ENCODE measurements at regions not wholly inside any gene's neighbourhood (a gene's known extent, or its start where the extent isn't known, plus 50 kb on each side); places are given as distances from the start of the nearest gene placed in this dataset.
A peak's percentile ranks its signal among the peaks of the same experiment; 100 is the strongest.

DNA sequence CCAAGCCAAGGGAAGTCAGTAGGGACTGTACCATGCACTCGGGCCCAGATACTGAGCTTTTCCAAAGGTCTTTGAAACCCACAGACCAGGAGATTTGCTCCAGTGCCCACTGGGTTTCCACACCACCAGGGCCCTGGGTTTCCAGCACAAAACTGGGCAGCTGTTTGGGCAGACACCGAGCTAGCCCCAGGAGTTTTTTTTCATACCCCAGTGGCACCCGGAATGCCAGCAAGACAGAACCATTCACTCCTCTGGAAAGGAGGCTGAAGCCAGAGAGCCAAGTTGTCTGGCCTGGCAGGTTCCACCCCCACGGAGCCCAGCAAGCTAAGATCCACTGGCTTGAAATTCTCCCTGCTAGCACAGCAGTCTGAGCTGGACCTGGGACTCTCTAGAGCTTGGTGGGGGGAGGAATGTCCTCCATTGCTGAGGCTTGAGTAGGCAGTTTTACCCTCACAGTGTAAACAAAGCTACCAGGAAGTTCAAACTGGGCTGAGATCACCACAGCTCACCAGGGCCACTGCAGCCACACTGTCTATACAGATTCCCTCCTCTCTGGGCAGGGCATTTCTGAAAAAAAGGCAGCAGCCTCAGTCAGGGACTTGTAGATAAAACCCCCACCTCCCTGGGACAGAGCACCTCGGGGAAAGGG, 793.7 kb downstream of the RPS29 start:
- DNase-seq = no peak
- Histone ChIP-seq H3K27me3 (ENCODE audit: control insufficient read depth in 1 of 2, insufficient read depth in 2 of 2, low read length in 1 of 2) (no peaks in the 10 kb centered on the region), H3K36me3 (ENCODE audit: control insufficient read depth in 1 of 2, insufficient read depth in 2 of 2, low read length in 1 of 2) (no peaks in the 10 kb centered on the region), H3K9me3 (ENCODE audit: control insufficient read depth, low read length) (no peaks in the 10 kb centered on the region), H3K4me3 (ENCODE audit: low read length in 2 of 2) (no peak overlapping the region), H3K4me1 (ENCODE audit: control insufficient read depth in 1 of 2, insufficient read depth in 2 of 2, low read length in 2 of 2) (no peaks in the 10 kb centered on the region), H3K27ac (ENCODE audit: low read depth in 1 of 2, low read length in 2 of 2) (no peak overlapping the region)
- ATAC-seq (ENCODE audit: low FRiP score) = peak; percentile 29
- intact Hi-C loops (cut with DNase I) = no loop called here
- WGBS, 2 donors = 72 to 84% methylated on average over 5 of the region's 5 CpGs

DNA sequence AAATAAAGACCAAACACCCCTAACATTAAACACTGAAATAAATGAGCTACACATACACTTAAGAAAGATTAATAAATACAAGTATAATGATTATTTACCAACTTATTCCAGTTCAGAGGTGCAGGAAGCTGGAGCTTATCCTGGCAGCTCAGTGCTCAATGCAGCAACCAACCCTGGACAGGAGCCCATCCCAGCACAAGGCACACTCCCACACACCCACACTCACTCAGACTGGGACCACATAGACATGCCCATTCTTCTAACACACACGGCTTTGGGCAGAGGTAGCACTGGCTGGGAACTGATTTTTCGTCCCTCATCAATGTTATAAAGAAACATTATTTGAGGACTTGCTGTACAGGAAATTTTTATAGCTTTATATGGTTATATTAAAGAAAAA, 797.4 kb downstream of the RPS29 start:
- intact Hi-C loops (cut with DNase I) = no loop called here
- WGBS, 2 donors = 33 to 36% methylated on average over 2 of the region's 2 CpGs
- no peak for ATAC-seq (ENCODE audit: low FRiP score)
- H3K4me3 ChIP-seq (ENCODE audit: low read length in 2 of 2) = no peak overlapping the region
- H3K27ac ChIP-seq (ENCODE audit: low read depth in 1 of 2, low read length in 2 of 2) = no peak overlapping the region
- no peaks in the 10 kb centered on the region for H3K9me3 ChIP-seq (ENCODE audit: control insufficient read depth, low read length)
- H3K36me3 ChIP-seq (ENCODE audit: control insufficient read depth in 1 of 2, insufficient read depth in 2 of 2, low read length in 1 of 2) = no peaks in the 10 kb centered on the region
- no peak for DNase-seq
- H3K27me3 ChIP-seq (ENCODE audit: control insufficient read depth in 1 of 2, insufficient read depth in 2 of 2, low read length in 1 of 2) = no peaks in the 10 kb centered on the region
- H3K4me1 ChIP-seq (ENCODE audit: control insufficient read depth in 1 of 2, insufficient read depth in 2 of 2, low read length in 2 of 2) = no peaks in the 10 kb centered on the region

DNA sequence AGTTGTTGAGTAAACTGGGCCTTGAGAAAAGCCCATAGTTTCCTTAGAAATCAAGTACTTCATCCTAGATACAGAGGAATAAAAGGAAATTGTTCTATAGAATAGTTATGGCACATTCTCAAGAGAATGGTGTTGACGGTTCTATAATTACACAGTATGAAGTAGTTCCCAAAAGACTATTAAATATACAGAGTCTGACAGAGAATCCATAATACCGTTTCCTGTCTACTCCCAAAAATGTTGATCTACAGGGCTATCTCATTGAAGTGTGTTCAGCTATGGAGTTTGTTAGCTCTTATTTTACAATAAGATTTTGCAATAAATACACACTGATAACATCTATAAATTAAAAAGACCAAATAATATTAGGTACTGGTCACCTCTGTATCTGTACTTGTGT, 799.7 kb downstream of the RPS29 start:
- Histone ChIP-seq H3K4me1 (ENCODE audit: control insufficient read depth in 1 of 2, insufficient read depth in 2 of 2, low read length in 2 of 2) (no peaks in the 10 kb centered on the region), H3K27me3 (ENCODE audit: control insufficient read depth in 1 of 2, insufficient read depth in 2 of 2, low read length in 1 of 2) (no peaks in the 10 kb centered on the region), H3K36me3 (ENCODE audit: control insufficient read depth in 1 of 2, insufficient read depth in 2 of 2, low read length in 1 of 2) (no peaks in the 10 kb centered on the region), H3K27ac (ENCODE audit: low read depth in 1 of 2, low read length in 2 of 2) (no peak overlapping the region), H3K4me3 (ENCODE audit: low read length in 2 of 2) (no peak overlapping the region), H3K9me3 (ENCODE audit: control insufficient read depth, low read length) (no peaks in the 10 kb centered on the region)
- no peak for DNase-seq
- intact Hi-C loops (cut with DNase I) = no loop called here
- 74 to 77% methylated on average over 2 of the region's 2 CpGs for WGBS, 2 donors
- ATAC-seq (ENCODE audit: low FRiP score) = no peak

DNA sequence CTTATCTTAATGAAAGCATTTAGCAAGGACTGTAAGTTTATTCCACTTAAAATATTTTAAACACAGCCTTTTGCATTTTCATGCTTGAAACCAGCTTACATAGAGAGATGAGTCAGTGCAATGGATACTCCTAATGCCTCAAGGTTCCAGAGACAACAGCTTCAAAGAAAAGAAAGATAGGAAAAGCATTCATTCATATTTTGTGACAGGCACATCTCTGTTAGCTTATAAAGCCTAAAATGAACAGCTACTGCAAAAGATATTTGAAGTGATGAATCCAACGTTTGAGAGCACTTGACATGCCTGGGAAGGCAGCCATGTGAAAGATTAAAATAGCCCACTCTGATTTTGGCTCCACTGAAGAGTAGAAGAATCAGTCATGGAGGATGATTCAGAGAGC, 814.5 kb downstream of the RPS29 start:
- intact Hi-C loops (cut with DNase I) = no loop called here
- H3K4me3 ChIP-seq (ENCODE audit: low read length in 2 of 2) = no peak overlapping the region
- 3 to 7% methylated on average over 1 of the region's 1 CpG for WGBS, 2 donors
- H3K27me3 ChIP-seq (ENCODE audit: control insufficient read depth in 1 of 2, insufficient read depth in 2 of 2, low read length in 1 of 2) = no peaks in the 10 kb centered on the region
- ATAC-seq (ENCODE audit: low FRiP score) = no peak
- no peaks in the 10 kb centered on the region for H3K36me3 ChIP-seq (ENCODE audit: control insufficient read depth in 1 of 2, insufficient read depth in 2 of 2, low read length in 1 of 2)
- H3K9me3 ChIP-seq (ENCODE audit: control insufficient read depth, low read length) = peaks cover 3% of the 10 kb centered on the region
- no peaks in the 10 kb centered on the region for H3K4me1 ChIP-seq (ENCODE audit: control insufficient read depth in 1 of 2, insufficient read depth in 2 of 2, low read length in 2 of 2)
- no peak overlapping the region for H3K27ac ChIP-seq (ENCODE audit: low read depth in 1 of 2, low read length in 2 of 2)
- DNase-seq = no peak

DNA sequence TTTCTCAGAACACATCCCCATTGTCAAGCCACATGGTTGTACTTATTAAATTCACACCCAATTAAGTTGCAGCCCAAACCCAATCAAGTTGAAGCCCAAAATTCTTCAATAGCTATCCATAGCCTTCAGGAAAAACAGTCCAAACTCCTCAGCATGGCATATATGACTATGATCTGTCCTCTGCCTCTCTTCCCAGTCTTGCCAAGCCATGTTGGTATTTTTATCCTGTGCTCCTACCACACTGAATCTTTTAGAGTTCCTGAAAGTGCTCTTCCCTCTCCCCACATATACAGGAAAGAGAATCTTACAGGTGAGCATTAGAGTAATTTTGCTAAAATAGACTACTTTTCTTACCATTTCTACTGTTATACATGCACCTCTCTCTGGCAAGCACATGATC, 834.9 kb downstream of the RPS29 start:
- H3K9me3 ChIP-seq (ENCODE audit: control insufficient read depth, low read length) = no peaks in the 10 kb centered on the region
- DNase-seq (no peak), ATAC-seq (ENCODE audit: low FRiP score) (no peak)
- no peak overlapping the region for H3K4me3 ChIP-seq (ENCODE audit: low read length in 2 of 2)
- H3K27me3 ChIP-seq (ENCODE audit: control insufficient read depth in 1 of 2, insufficient read depth in 2 of 2, low read length in 1 of 2) = no peaks in the 10 kb centered on the region
- no peaks in the 10 kb centered on the region for H3K36me3 ChIP-seq (ENCODE audit: control insufficient read depth in 1 of 2, insufficient read depth in 2 of 2, low read length in 1 of 2)
- no peaks in the 10 kb centered on the region for H3K4me1 ChIP-seq (ENCODE audit: control insufficient read depth in 1 of 2, insufficient read depth in 2 of 2, low read length in 2 of 2)
- intact Hi-C loops (cut with DNase I) = no loop called here
- H3K27ac ChIP-seq (ENCODE audit: low read depth in 1 of 2, low read length in 2 of 2) = no peak overlapping the region

DNA sequence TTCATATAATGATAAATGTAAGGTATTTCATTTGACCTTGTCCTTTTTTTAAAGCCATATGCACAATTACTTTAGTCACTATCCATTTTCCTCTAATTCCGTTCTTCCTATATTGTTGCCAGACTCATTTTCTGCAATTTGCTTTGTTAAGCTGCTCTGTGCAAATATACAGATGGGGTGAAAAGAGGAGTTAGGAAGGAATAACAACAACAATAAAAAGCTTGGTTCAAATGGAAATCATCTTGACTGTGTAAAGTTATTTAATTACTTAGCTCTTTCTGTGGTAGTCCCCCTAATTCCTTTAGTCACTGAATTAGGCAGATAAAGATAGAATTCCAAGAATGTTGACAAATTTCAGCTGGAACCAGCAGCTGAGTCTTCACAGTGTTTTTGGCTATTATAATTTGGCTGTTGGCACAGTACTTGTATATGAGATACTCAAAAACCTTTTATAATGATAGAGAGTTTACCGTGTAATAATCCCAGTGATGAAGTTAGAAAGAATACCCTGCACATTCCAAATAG, 838.0 kb downstream of the RPS29 start:
- 60 to 61% methylated on average over 2 of the region's 2 CpGs for WGBS, 2 donors
- no peaks in the 10 kb centered on the region for H3K4me1 ChIP-seq (ENCODE audit: control insufficient read depth in 1 of 2, insufficient read depth in 2 of 2, low read length in 2 of 2)
- DNase-seq = no peak
- H3K27me3 ChIP-seq (ENCODE audit: control insufficient read depth in 1 of 2, insufficient read depth in 2 of 2, low read length in 1 of 2) = no peaks in the 10 kb centered on the region
- H3K9me3 ChIP-seq (ENCODE audit: control insufficient read depth, low read length) = no peaks in the 10 kb centered on the region
- intact Hi-C loops (cut with DNase I) = no loop called here
- ATAC-seq (ENCODE audit: low FRiP score) = no peak
- no peaks in the 10 kb centered on the region for H3K36me3 ChIP-seq (ENCODE audit: control insufficient read depth in 1 of 2, insufficient read depth in 2 of 2, low read length in 1 of 2)
- H3K4me3 ChIP-seq (ENCODE audit: low read length in 2 of 2) = no peak overlapping the region
- H3K27ac ChIP-seq (ENCODE audit: low read depth in 1 of 2, low read length in 2 of 2) = no peak overlapping the region

DNA sequence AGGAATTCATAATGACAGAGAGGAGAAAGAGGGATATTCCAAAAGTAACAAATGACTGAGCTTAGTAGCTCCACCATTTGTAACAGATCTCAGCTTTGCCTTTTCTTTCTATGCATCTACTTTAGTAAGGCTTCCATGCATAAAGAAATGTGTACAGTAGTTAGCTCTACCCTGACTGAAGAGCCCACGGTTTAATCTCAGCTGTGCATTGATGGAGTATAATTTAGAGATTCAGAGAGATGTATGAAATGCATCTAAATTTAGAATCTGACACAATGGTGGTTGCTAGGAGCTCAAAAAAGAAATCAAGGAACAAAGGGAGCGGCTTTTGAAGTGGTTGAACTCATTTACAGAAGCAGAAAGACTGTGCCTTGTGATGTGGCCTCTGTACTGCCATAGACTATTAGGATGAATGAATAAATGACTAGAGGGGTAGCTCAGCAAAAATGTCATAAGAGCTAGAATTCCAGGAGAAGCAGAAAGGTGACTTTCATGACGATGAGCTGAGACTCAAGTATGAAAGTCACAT, 838.6 kb downstream of the RPS29 start:
- ATAC-seq (ENCODE audit: low FRiP score) (no peak), DNase-seq (no peak)
- no peaks in the 10 kb centered on the region for H3K9me3 ChIP-seq (ENCODE audit: control insufficient read depth, low read length)
- no peaks in the 10 kb centered on the region for H3K27me3 ChIP-seq (ENCODE audit: control insufficient read depth in 1 of 2, insufficient read depth in 2 of 2, low read length in 1 of 2)
- 80 to 84% methylated on average over 3 of the region's 3 CpGs for WGBS, 2 donors
- no peak overlapping the region for H3K4me3 ChIP-seq (ENCODE audit: low read length in 2 of 2)
- no peaks in the 10 kb centered on the region for H3K36me3 ChIP-seq (ENCODE audit: control insufficient read depth in 1 of 2, insufficient read depth in 2 of 2, low read length in 1 of 2)
- intact Hi-C loops (cut with DNase I) = no loop called here
- H3K4me1 ChIP-seq (ENCODE audit: control insufficient read depth in 1 of 2, insufficient read depth in 2 of 2, low read length in 2 of 2) = no peaks in the 10 kb centered on the region
- no peak overlapping the region for H3K27ac ChIP-seq (ENCODE audit: low read depth in 1 of 2, low read length in 2 of 2)

DNA sequence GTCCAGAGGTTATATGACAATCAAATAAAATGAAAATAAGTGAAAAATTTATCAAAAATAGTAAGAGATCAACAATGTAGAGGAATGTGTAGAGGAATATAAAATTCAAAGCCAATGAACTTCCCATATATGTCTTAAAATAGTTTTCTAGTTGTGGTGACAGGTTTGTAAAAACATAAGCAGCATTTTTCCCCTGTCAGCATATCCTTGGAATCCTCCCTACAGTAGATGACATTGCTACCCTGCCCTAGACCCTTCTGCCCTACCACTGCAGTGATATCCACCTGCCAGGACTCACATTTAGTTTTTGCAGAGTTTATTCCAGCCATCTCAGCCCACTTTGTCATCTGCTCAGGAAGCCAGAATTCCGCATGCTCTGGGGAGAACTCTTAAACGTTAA, 842.0 kb downstream of the RPS29 start:
- ATAC-seq (ENCODE audit: low FRiP score) = no peak
- intact Hi-C loops (cut with DNase I) = no loop called here
- no peak overlapping the region for H3K4me3 ChIP-seq (ENCODE audit: low read length in 2 of 2)
- H3K27me3 ChIP-seq (ENCODE audit: control insufficient read depth in 1 of 2, insufficient read depth in 2 of 2, low read length in 1 of 2) = no peaks in the 10 kb centered on the region
- no peak for DNase-seq
- no peaks in the 10 kb centered on the region for H3K4me1 ChIP-seq (ENCODE audit: control insufficient read depth in 1 of 2, insufficient read depth in 2 of 2, low read length in 2 of 2)
- no peaks in the 10 kb centered on the region for H3K9me3 ChIP-seq (ENCODE audit: control insufficient read depth, low read length)
- no peak overlapping the region for H3K27ac ChIP-seq (ENCODE audit: low read depth in 1 of 2, low read length in 2 of 2)
- H3K36me3 ChIP-seq (ENCODE audit: control insufficient read depth in 1 of 2, insufficient read depth in 2 of 2, low read length in 1 of 2) = no peaks in the 10 kb centered on the region
- 19% methylated on average over 2 of the region's 2 CpGs for WGBS, 2 donors

DNA sequence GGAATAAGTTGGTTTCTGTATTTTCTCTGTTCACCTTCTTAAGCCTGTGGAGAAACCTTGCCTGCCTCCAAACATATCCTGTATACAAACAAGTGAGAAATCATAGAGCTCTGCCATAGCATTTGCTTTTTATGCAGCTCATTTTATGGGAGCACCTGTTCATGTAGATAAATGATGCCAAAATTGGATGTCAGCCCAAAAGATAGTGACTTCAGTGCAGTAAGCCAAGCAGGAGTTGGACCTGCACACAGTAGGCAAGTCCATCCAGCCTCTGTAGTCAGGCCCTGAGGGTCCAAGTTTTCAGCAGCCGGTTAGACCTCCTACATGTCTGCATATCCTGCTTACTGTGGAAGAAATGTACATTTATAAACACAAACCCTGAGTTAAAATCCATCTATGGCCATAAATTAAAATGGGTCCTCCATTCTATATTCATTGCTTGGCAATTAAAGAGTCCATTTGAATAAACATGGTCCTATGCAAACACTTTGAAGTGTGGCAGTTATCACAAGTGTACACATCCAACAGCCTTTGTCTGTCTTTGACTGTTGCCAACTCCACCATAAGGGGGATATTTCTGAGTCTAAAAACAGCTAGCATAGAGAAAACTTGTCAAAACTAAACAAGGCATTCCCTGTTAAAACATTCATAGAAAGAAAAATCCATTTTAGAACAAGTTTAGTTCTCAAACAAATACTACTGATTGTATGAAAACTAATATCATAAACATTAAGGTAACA, 847.8 kb downstream of the RPS29 start:
- Histone ChIP-seq H3K4me3 (ENCODE audit: low read length in 2 of 2) (no peak overlapping the region), H3K36me3 (ENCODE audit: control insufficient read depth in 1 of 2, insufficient read depth in 2 of 2, low read length in 1 of 2) (no peaks in the 10 kb centered on the region), H3K27me3 (ENCODE audit: control insufficient read depth in 1 of 2, insufficient read depth in 2 of 2, low read length in 1 of 2) (no peaks in the 10 kb centered on the region), H3K9me3 (ENCODE audit: control insufficient read depth, low read length) (no peaks in the 10 kb centered on the region), H3K27ac (ENCODE audit: low read depth in 1 of 2, low read length in 2 of 2) (no peak overlapping the region), H3K4me1 (ENCODE audit: control insufficient read depth in 1 of 2, insufficient read depth in 2 of 2, low read length in 2 of 2) (no peaks in the 10 kb centered on the region)
- ATAC-seq (ENCODE audit: low FRiP score) = no peak
- WGBS, 2 donors = 95 to 96% methylated on average over 1 of the region's 1 CpG
- no peak for DNase-seq
- intact Hi-C loops (cut with DNase I) = no loop called here
